CD4-positive, alpha-beta T cell (primary cell): ENCODE measurements at regions not wholly inside any gene's neighbourhood (a gene's known extent, or its start where the extent isn't known, plus 50 kb on each side); places are given as distances from the start of the nearest gene placed in this dataset.
A peak's percentile ranks its signal among the peaks of the same experiment; 100 is the strongest.

Source experiments
- ATAC-seq: fragments of 200-7000 bp; cut with Tn5 transposase; one replicate; pipeline ENCODE4 v1.10.0; 2022; ENCODE audit warnings: mild to moderate bottlenecking; ENCODE audit not compliant: poor library complexity
- CTCF ChIA-PET: fragments of 350-600 bp; sonication (Branson Sonifier 250); formaldehyde crosslinking; loops from one replicate; lab custom pipeline; 2021; ENCODE audit warnings: antibody characterized with exemption, inconsistent platforms; lab: Charles Lee
- POLR2A ChIA-PET: fragments of 350-600 bp; sonication (Branson Sonifier 250); formaldehyde crosslinking; loops from one replicate; lab custom pipeline; 2021; ENCODE audit warnings: antibody characterized with exemption, inconsistent platforms; lab: Charles Lee
- DNase-seq, 14 experiments: peaks; one replicate each; pipeline ENCODE4 v3.0.0-alpha.2; 2013 to 2020; ENCODE audit warnings: mixed read lengths in 2 of 14
- H3K27ac ChIP-seq, 2 donors: one replicate each; pipeline versions ENCODE4 v1.5.1 to v1.7.0; 2013; ENCODE audit warnings: low read length in 2 of 2, low read depth in 1 of 2, mild to moderate bottlenecking in 1 of 2
- H3K27me3 ChIP-seq, 2 experiments: 1 replicate in 1 of 2; 2 replicates in 1 of 2; pipeline versions ENCODE4 v1.6.1 to v1.7.0; 2013; ENCODE audit warnings: low read length in 2 of 2, control low read depth in 1 of 2, mild to moderate bottlenecking in 1 of 2, moderate library complexity in 1 of 2; ENCODE audit not compliant: insufficient read depth in 2 of 2, control insufficient read depth in 1 of 2
- H3K36me3 ChIP-seq: one replicate; pipeline ENCODE4 v1.6.1; 2013; ENCODE audit warnings: low read length, control low read depth; ENCODE audit not compliant: insufficient read depth
- H3K4me1 ChIP-seq: one replicate; pipeline ENCODE4 v1.6.1; 2013; ENCODE audit warnings: low read length, control low read depth; ENCODE audit not compliant: insufficient read depth
- H3K4me3 ChIP-seq: one replicate; pipeline ENCODE4 v1.5.1; 2013; ENCODE audit warnings: mild to moderate bottlenecking, low read length, moderate library complexity
- H3K9me3 ChIP-seq, 2 experiments: 1 replicate in 1 of 2; 2 replicates in 1 of 2; pipeline versions ENCODE4 v1.6.1 to v1.7.0; 2013; ENCODE audit warnings: low read length in 2 of 2, mild to moderate bottlenecking in 2 of 2, control low read depth in 1 of 2, moderate library complexity in 1 of 2; ENCODE audit not compliant: control insufficient read depth in 1 of 2, insufficient read depth in 1 of 2
- H3K27ac Mint-ChIP-seq: one replicate; pipeline ENCODE4 v1.8.0; 2020; ENCODE audit warnings: mixed read lengths
- H3K27me3 Mint-ChIP-seq: one replicate; pipeline ENCODE4 v1.8.0; 2021; ENCODE audit warnings: mixed read lengths
- H3K36me3 Mint-ChIP-seq: one replicate; pipeline ENCODE4 v1.8.0; 2021; ENCODE audit warnings: low read depth, mixed read lengths
- H3K4me1 Mint-ChIP-seq: one replicate; pipeline ENCODE4 v1.8.0; 2021; ENCODE audit warnings: low read depth, mixed read lengths
- H3K4me3 Mint-ChIP-seq: one replicate; pipeline ENCODE4 v1.8.0; 2020; ENCODE audit warnings: mild to moderate bottlenecking, mixed read lengths
- H3K9me3 Mint-ChIP-seq: one replicate; pipeline ENCODE4 v1.8.0; 2020; ENCODE audit warnings: mixed read lengths
- intact Hi-C, 2 experiments: fragments of 100-400 bp; cut with DNase I in 1 of 2; cut with micrococcal nuclease in 1 of 2; formaldehyde crosslinking; loops; one replicate each; pipeline versions ENCODE4 v1.15.1 to v1.9.0; 2023 to 2025; cut with DNase I, micrococcal nuclease
- TF ChIP-seq, protein P1 (sequence below): fragments of 200-600 bp; IDR thresholded peaks from one replicate; pipeline ENCODE4 v1.8.0; 2022; ENCODE audit warnings: antibody characterized with exemption, mild to moderate bottlenecking

GRCh38 chr6:56370561-56371211 lies 123.3 kb upstream of the COL21A1 start:
- TF ChIP-seq, protein P1, sequence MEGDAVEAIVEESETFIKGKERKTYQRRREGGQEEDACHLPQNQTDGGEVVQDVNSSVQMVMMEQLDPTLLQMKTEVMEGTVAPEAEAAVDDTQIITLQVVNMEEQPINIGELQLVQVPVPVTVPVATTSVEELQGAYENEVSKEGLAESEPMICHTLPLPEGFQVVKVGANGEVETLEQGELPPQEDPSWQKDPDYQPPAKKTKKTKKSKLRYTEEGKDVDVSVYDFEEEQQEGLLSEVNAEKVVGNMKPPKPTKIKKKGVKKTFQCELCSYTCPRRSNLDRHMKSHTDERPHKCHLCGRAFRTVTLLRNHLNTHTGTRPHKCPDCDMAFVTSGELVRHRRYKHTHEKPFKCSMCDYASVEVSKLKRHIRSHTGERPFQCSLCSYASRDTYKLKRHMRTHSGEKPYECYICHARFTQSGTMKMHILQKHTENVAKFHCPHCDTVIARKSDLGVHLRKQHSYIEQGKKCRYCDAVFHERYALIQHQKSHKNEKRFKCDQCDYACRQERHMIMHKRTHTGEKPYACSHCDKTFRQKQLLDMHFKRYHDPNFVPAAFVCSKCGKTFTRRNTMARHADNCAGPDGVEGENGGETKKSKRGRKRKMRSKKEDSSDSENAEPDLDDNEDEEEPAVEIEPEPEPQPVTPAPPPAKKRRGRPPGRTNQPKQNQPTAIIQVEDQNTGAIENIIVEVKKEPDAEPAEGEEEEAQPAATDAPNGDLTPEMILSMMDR: no peak
- CTCF ChIA-PET: no interaction called here
- Mint-ChIP-seq H3K27me3 (no peaks in the 10 kb centered on the region), H3K4me3 (no peak overlapping the region), H3K9me3 (no peaks in the 10 kb centered on the region), H3K27ac (no peak overlapping the region), H3K36me3 (no peaks in the 10 kb centered on the region), H3K4me1 (no peaks in the 10 kb centered on the region)
- Histone ChIP-seq H3K27me3 (no peaks in the 10 kb centered on the region), H3K9me3 (no peaks in the 10 kb centered on the region), H3K4me1 (no peaks in the 10 kb centered on the region), H3K4me3 (no peak overlapping the region), H3K27ac (no peak overlapping the region), H3K36me3 (no peaks in the 10 kb centered on the region)
- intact Hi-C loops: no loop called here
- peak in 3 of 14 experiments; percentile 2 to 55 (median 12) for DNase-seq
- no peak for ATAC-seq
- POLR2A ChIA-PET: no interaction called here

- no peaks in the 10 kb centered on the region for H3K36me3 ChIP-seq
- TF ChIP-seq, protein P1: no peak
- H3K4me3 ChIP-seq: no peak overlapping the region
- no peak for DNase-seq
- Mint-ChIP-seq H3K4me1 (no peaks in the 10 kb centered on the region), H3K27ac (no peak overlapping the region), H3K36me3 (no peaks in the 10 kb centered on the region), H3K9me3 (no peaks in the 10 kb centered on the region), H3K4me3 (no peak overlapping the region), H3K27me3 (no peaks in the 10 kb centered on the region)
- intact Hi-C loops: no loop called here
- ChIA-PET POLR2A (no interaction called here), CTCF (no interaction called here)
- ATAC-seq: no peak
- no peak overlapping the region for H3K27ac ChIP-seq
- H3K27me3 ChIP-seq: no peaks in the 10 kb centered on the region
- H3K9me3 ChIP-seq: no peaks in the 10 kb centered on the region
- H3K4me1 ChIP-seq: no peaks in the 10 kb centered on the region
These were observed 122.8 kb upstream of the COL21A1 start for GRCh38 chr6:56370127-56370540.

DNA sequence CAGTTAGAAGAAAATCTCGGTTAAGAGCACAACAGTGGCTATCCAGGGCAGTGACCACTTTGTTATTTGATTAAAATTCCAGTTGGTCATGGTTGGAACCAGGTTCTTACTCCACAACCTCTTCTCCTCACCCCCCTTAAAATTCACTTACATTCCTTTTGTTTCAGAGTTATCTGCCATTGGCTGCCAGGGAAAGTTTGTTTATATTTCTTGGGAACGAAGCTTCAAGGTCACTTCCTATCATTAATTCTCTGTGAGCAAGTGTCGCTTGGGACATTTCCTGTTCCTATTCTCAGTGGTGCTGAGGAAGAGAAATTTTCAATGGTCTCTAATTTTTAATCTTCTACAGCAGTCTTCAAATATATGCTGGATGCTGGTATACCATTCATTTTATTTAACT lies 121.1 kb upstream of the COL21A1 start:
- ChIA-PET POLR2A (no interaction called here), CTCF (no interaction called here)
- H3K36me3 ChIP-seq: no peaks in the 10 kb centered on the region
- TF ChIP-seq, protein P1: no peak
- ATAC-seq: no peak
- Mint-ChIP-seq H3K4me1 (no peaks in the 10 kb centered on the region), H3K4me3 (no peak overlapping the region), H3K27me3 (no peaks in the 10 kb centered on the region), H3K36me3 (no peaks in the 10 kb centered on the region), H3K27ac (no peak overlapping the region), H3K9me3 (no peaks in the 10 kb centered on the region)
- H3K27ac ChIP-seq: no peak overlapping the region
- H3K4me1 ChIP-seq: no peaks in the 10 kb centered on the region
- no peaks in the 10 kb centered on the region for H3K9me3 ChIP-seq
- no peak for DNase-seq
- intact Hi-C loops: no loop called here
- no peaks in the 10 kb centered on the region for H3K27me3 ChIP-seq
- H3K4me3 ChIP-seq: no peak overlapping the region
